GM21423 (cell line): ENCODE measurements at regions not wholly inside any gene's neighbourhood (a gene's known extent, or its start where the extent isn't known, plus 50 kb on each side); places are given as distances from the start of the nearest gene placed in this dataset.

Experiments used
- ATAC-seq: cut with Tn5 transposase; IDR thresholded peaks from one replicate; pipeline ENCODE4 v1.9.1; 2021; ENCODE audit warnings: mild to moderate bottlenecking, moderate library complexity; ENCODE audit not compliant: unreplicated experiment

DNA sequence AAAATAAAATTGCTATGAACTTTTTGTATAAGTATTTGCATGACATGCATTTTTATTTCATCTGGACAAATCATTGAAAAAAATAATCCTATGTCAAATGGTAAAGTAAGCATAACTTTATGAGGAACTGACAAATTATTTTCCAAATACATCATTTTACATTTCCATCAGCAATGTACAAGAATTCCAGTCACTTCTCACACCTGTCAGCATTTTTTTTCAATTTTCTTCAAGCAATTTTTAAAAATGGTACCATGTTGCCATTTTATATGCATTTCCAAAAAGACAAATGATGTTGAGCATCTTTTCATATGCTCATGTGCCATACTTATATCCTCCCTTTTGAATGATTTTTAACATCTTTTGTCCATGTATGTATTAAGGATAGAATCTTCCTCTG is 961.7 kb upstream of the PIK3C3 start:
- no peak for ATAC-seq

- no peak for ATAC-seq
These were observed 967.5 kb upstream of the PIK3C3 start for GRCh38 chr18:40987581-40987980.

DNA sequence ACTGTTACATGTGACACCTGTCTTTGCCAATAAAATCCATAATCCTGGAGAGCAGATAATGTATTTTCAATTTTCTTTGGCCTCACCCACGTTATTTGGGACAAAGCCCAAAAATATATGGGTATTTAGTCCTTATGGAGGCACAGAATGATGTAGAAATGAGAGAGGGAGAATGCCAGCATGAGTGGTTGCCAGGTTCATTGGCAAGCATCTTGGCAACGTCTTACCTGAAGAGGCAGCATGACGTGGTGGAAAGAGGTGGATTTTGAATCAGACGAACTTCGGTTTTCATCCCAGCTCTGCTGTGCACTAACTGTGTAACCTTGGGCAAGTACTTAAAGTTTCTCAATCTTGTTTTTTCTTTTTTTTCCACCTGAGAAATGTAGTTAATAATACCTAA is 969.6 kb upstream of the PIK3C3 start:
- ATAC-seq, result no peak

DNA sequence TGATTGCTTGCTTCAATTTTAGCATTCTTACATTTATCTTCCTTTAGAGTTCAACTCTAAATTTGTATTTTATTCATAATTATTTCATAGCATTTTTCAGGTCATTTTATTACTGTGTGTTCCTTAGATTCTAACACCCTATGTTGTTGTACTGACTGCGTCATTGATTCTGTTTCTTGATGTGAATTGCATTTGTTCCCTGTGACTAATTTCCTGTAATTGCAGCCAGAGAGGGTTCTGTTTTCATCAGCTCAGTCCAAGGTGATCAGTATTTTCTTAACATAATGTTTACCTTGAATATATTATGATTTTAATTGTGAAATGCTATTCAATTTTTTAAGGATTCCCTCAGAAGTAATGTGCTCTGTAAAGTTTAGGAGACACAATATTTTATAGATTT is 970.2 kb upstream of the PIK3C3 start:
- no peak for ATAC-seq

DNA sequence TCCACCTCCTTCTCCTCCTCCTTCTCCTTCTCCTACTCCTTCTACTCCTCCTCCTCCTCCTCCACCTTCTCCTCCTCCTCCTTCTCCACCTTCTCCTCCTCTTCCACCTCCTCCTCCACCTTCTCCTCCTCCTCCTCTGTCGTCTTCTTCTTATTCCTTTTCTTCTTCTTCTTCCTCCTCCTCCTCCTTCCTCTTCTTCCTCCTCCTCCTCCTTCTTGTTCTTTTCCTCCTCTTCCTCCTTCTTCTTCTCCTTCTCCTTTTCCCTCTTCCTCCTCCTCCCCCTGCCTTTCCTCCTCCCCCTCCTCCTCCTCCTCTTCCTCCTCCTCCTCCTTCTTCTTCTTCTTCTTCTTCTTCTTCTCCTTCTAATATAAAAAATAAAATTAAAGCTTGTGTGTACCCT is 971.2 kb upstream of the PIK3C3 start:
- no peak for ATAC-seq

GRCh38 chr18:40980171-40980570 is 974.9 kb upstream of the PIK3C3 start:
- ATAC-seq, result no peak

DNA sequence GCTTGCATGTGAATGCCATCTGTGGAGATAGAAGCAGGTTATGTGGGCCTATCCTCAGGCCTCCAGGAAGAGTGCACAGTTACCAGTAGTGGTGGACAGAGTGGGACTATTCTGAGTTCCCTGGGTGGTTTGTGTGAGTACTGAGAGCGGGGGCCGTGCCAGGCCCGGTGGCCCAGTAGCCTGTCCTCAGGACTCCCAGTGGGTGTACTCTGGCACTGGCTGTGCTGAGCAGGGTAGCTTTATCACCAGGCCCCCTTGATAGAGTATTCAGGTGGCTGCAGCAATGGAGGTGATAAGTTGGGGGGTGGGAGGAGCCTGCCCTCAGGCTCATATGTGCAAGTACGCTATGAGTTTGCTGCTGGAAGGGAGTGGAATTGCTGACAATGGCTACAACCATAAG is 979.0 kb upstream of the PIK3C3 start:
- ATAC-seq, result no peak

DNA sequence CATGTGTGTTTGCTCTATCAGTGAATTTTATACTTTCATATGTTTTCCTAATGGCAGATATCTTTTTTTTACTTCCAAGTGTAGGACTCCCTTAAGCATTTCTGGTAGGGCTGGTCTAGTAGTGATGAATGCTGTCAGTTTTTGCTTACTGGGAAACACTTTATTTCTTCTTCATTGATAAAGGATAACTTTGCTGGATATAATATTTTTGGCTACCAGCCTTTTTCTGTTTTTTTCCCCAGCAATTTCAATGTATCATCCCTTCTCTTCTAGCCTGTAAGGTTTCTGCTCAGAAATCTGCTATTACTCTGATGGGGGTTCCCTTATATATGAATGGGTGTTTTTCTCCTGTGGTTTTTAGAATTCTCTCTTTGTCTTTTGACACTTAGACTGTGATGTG is 980.6 kb upstream of the PIK3C3 start:
- ATAC-seq, result no peak

DNA sequence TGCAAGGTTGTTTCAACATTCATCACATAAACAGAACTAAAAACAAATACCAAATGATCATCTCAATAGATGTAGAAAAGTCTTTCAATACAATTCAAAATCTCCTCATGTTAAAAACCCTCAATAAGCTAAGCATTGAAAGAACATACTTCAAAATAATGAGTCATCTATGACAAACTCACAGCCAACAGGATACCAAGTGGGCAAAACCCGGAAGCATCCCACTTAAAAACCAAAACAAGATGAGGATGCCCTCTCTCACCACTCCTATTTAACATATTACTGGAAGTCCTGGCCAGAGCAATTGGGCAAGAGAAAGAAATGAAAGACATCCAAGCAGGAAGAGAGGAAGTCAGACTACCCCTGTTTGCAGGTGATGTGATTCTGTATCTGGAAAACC is 992.2 kb upstream of the PIK3C3 start:
- ATAC-seq, result no peak

GRCh38 chr18:40957533-40958070 is 997.4 kb upstream of the PIK3C3 start:
- no peak for ATAC-seq

DNA sequence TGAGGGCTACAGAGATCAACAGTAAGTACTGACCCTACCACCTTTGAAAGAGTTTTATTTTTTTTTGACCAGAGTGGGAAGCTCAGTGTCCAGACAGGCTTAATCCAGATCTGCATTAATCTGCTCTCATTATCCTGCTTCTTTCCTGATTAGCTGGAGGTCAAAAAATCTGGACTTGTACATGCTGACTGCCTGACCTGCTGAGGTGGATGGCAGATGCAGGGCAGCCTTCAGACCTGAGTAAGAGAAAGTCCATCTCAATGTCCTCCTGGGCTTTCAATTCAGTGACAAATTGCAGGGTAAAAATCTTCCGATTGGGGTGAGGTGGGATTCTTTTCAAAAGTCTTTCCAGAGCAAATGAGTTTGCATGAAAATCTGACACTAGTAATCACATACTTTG is 998.8 kb upstream of the PIK3C3 start:
- no peak for ATAC-seq

DNA sequence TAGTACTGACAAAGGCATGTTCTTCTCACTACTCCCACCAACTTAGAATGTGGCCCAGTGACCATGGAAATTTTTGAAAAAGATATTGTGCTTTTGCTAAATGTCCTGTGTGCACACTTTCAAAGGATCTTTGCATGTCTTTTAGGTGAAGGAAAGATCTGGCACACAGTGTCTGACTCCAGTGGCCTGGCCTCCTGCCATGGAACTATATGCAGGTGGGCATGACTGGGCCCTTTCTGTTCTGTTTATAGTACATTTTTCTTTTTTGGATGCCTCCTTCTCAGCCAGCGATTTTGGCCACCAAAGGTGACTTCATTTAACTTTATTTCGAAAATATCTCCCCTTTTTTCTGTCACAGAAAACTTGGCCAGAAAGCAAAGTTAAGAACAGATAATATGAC is 999.7 kb upstream of the PIK3C3 start:
- ATAC-seq, result no peak

DNA sequence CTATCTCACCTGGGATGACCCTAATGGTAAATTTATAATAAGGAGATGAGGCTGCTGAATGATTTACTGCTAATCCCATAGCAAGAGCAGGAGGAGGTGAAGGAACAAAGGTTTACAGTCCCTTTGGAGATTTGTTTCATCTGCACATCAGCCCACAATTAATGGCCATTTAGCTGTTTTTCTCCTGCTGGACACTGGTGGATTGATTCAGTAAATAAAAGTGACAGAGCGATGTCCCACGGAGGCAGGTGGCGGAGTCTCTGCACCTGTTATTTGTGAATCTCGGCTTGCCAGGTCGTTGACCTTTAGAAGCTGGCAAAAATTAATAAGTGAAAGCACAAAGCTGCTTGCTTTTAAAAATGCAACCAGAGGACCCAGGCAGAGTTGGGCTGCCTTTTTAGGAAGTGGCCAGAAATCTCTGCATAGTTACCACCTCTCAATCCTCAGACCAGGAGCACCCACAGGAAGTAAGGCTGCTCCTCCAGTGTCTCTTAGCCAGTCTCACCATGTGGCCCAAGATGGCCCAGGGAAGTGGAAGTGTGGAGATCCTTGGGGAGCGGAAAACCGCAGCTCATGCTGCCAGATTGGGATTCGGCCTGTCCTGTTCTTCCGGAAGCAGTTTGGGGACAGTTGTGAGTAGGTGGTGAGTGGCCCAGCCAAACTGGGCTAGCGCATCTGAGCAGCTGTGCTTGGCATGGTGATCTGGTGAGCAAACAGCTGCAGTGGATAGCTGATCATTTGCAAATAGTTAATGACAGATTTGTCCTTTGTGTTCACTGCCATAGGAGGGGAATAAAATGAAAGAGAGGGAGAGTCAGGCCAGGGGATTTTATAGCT is 1005.7 kb upstream of the PIK3C3 start:
- ATAC-seq, result no peak

- no peak for ATAC-seq
These were observed 1010.5 kb upstream of the PIK3C3 start for GRCh38 chr18:40944576-40944975.

GRCh38 chr18:40939656-40940515 is 1015.1 kb upstream of the PIK3C3 start:
- no peak for ATAC-seq

DNA sequence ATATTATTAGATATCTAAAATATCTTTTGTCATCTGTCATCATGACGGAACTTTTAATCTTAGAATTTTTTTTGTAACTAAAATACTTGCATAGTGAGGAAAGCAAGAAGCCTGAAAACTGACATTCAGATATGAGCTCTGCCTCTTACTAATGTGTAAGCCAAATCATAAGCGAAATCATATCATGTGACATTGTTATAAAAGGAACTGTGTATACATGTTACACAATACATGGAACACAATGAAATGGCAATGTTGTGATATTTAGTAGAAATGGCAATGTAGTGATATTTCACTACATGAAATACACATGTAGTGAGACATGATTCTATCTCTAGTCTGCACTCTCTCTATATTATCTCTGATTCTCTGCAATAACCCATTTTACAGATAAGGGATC is 1016.4 kb upstream of the PIK3C3 start:
- no peak for ATAC-seq

GRCh38 chr18:40937386-40937785 is 1017.6 kb upstream of the PIK3C3 start:
- ATAC-seq, result no peak

DNA sequence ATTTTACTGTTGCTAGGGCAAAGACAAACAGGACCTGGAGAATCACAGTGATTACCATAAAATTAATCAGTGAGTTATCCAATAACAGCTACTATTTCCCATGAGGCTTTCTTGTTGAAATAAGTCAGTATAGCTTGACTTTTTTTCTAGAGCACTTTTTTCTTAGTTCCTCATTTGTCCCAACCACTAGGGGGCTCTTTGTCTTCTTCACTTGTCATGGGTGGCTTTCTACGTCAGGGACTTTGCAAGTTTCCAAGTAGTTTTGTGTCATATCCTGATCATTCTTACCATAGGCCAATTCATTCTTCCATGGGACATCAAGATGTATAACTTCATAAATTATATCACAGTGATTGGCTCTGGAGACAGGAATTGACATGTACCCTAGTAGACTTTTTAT is 1019.6 kb upstream of the PIK3C3 start:
- ATAC-seq, result no peak

DNA sequence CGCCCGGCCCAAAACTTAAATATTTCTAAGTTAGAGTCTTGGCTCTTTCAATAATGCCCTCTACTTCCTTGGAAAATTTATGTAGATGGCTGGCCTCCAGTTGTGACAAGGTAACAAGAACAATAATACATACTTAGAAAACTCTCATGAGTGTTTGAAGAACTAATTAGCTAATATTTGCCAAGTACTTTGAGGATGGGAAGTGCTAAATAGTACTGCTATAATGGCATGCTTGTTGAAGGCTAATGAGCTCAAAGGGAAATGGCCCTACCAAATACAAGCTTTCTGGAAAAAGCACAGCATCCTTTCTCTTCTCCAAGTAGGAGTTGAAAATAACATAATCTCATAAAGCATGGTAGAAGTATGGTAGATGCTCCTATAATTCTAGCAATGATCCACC is 1022.2 kb upstream of the PIK3C3 start:
- ATAC-seq, result no peak

DNA sequence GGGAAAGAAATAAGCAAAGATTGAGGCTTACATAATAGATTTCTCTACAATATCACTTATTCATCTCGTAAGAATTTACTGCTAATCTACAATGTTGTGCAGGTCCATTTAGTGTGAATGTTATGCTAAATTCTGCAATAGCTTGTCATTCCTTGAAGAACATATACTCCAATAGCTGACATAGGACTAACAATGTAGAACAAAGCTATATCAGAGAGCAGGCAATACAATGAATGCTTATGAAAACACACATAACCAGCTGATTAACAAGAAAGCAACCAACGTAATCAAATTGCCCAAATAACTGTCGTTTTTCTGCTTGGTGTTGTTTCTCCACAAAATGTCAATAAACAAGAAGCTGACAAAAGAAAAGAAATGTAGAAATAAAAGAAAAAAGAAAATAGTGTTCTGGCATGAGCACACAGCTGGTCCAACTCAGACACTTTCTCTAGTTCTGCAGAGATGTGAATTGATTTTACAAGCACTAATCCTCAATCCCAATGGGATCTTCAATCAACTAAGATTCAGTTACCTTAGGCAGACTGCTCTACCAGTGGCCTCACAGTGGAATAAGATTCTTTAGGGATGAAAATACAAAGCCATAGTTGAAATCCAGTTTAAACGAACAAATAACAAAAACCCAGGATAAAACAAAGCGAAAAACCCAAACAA is 1024.7 kb upstream of the PIK3C3 start:
- ATAC-seq, result no peak

DNA sequence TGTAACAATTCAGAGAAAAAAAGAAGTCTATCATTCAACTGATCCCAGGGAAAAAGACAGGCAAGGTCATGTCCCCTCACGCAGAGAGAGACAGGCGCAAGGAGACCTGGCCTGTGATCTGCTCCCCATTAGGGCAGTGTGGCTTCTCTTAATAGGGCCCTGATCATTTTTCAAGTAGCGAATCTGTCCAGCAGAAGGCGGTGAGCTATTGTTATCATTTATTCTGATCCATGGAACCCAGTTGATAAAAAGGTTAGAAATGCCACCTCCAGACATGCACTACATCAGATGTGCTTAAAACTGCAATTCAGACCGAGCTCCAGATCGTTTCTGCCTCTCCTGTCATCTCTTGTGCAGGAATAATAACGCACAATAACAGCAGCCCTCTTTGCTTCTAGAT is 1025.6 kb upstream of the PIK3C3 start:
- ATAC-seq, result no peak
